Neural progenitor cell (in vitro differentiated cells): ENCODE measurements at regions not wholly inside any gene's neighbourhood (a gene's known extent, or its start where the extent isn't known, plus 50 kb on each side); places are given as distances from the start of the nearest gene placed in this dataset.
A peak's percentile ranks its signal among the peaks of the same experiment; 100 is the strongest.

ENCODE experiments used
- DNase-seq: peaks from one replicate; pipeline ENCODE4 v3.0.0-alpha.2; 2016; ENCODE audit warnings: low spot score
- H2AFZ ChIP-seq: fragments of 200-600 bp; sonication (generic); replicated peaks from 2 replicates; pipeline ENCODE4 v1.6.1; 2016; ENCODE audit warnings: antibody characterized with exemption
- H3F3A ChIP-seq: fragments of 200-600 bp; sonication (generic); 2 replicates; pipeline ENCODE4 v1.6.1; 2016; ENCODE audit warnings: antibody characterized with exemption, low read depth
- H3K27ac ChIP-seq: fragments of 200-600 bp; sonication (generic); 2 replicates; pipeline ENCODE4 v1.5.1; 2016; ENCODE audit warnings: mild to moderate bottlenecking
- H3K27me3 ChIP-seq: fragments of 200-600 bp; sonication (generic); 2 replicates; pipeline ENCODE4 v1.6.1; 2016; ENCODE audit warnings: mild to moderate bottlenecking, moderate library complexity
- H3K36me3 ChIP-seq: fragments of 200-600 bp; sonication (generic); 2 replicates; pipeline ENCODE4 v1.5.1; 2016
- H3K4me1 ChIP-seq: fragments of 200-600 bp; sonication (generic); 2 replicates; pipeline ENCODE4 v1.6.1; 2016; ENCODE audit warnings: mixed run types
- H3K4me2 ChIP-seq: fragments of 200-600 bp; sonication (generic); 2 replicates; pipeline ENCODE4 v1.6.1; 2016
- H3K4me3 ChIP-seq: fragments of 200-600 bp; sonication (generic); 2 replicates; pipeline ENCODE4 v1.5.1; 2016
- H3K79me2 ChIP-seq: fragments of 200-600 bp; sonication (generic); 2 replicates; pipeline ENCODE4 v1.6.1; 2016; ENCODE audit warnings: low read depth
- H3K9ac ChIP-seq: fragments of 200-600 bp; sonication (generic); 2 replicates; pipeline ENCODE4 v1.6.1; 2016
- H3K9me3 ChIP-seq: fragments of 200-600 bp; sonication (generic); 2 replicates; pipeline ENCODE4 v1.5.1; 2016; ENCODE audit warnings: low read depth
- H4K20me1 ChIP-seq: fragments of 200-600 bp; sonication (generic); 2 replicates; pipeline ENCODE4 v1.6.1; 2016; ENCODE audit warnings: low read depth
- H3K27ac Mint-ChIP-seq: 3 replicates; pipeline ENCODE4 v1.8.0; 2021; ENCODE audit warnings: mixed read lengths
- H3K27me3 Mint-ChIP-seq: 2 replicates; pipeline ENCODE4 v1.8.0; 2022; ENCODE audit warnings: low read depth, mild to moderate bottlenecking, inconsistent platforms, moderate library complexity, mixed read lengths; ENCODE audit not compliant: insufficient read depth
- H3K36me3 Mint-ChIP-seq: 3 replicates; pipeline ENCODE4 v1.8.0; 2021; ENCODE audit warnings: mixed read lengths
- H3K4me1 Mint-ChIP-seq: 3 replicates; pipeline ENCODE4 v1.8.0; 2021; ENCODE audit warnings: mixed read lengths
- H3K4me3 Mint-ChIP-seq: 3 replicates; pipeline ENCODE4 v1.8.0; 2021; ENCODE audit warnings: mild to moderate bottlenecking, moderate library complexity, mixed read lengths
- H3K9me3 Mint-ChIP-seq: 3 replicates; pipeline ENCODE4 v1.8.0; 2020; ENCODE audit warnings: mixed read lengths
- CTCF ChIP-seq: fragments of 200-600 bp; sonication (generic); IDR thresholded peaks from 2 replicates; pipeline ENCODE4 v1.5.1; 2017; ENCODE audit warnings: antibody characterized with exemption, mild to moderate bottlenecking
- EZH2 ChIP-seq: fragments of 200-600 bp; sonication (generic); IDR thresholded peaks from 2 replicates; pipeline ENCODE4 v1.6.1; 2017; ENCODE audit warnings: antibody characterized with exemption, mild to moderate bottlenecking, moderate library complexity
- EZH2phosphoT487 ChIP-seq: fragments of 200-600 bp; sonication (generic); IDR thresholded peaks from 2 replicates; pipeline ENCODE4 v1.6.1; 2017; ENCODE audit warnings: antibody characterized with exemption

GRCh38 chr6:10315034-10315433 is 99.8 kb downstream of the TFAP2A start:
- Histone ChIP-seq H3K79me2 (no peaks in the 10 kb centered on the region), H3F3A (peaks cover 35% of the 10 kb centered on the region), H3K27ac (peak overlapping the region; percentile 9), H3K9ac (no peak overlapping the region), H3K4me1 (peaks cover 65% of the 10 kb centered on the region), H3K9me3 (no peaks in the 10 kb centered on the region), H3K4me3 (no peak overlapping the region), H3K36me3 (no peaks in the 10 kb centered on the region), H2AFZ (peak overlapping the region; percentile 93), H3K4me2 (peak overlapping the region; percentile 61), H4K20me1 (no peaks in the 10 kb centered on the region), H3K27me3 (no peaks in the 10 kb centered on the region)
- TF ChIP-seq CTCF (no peak), EZH2phosphoT487 (no peak), EZH2 (no peak)
- Mint-ChIP-seq H3K27me3 (peaks cover 4% of the 10 kb centered on the region), H3K4me1 (peaks cover 35% of the 10 kb centered on the region), H3K27ac (no peak overlapping the region), H3K4me3 (no peak overlapping the region), H3K9me3 (peaks cover 11% of the 10 kb centered on the region), H3K36me3 (no peaks in the 10 kb centered on the region)
- DNase-seq: peak; percentile 74

GRCh38 chr6:10314163-10314955 is 100.5 kb downstream of the TFAP2A start:
- no peak for DNase-seq
- H3K4me3 Mint-ChIP-seq: no peak overlapping the region
- no peaks in the 10 kb centered on the region for H4K20me1 ChIP-seq
- peaks cover 7% of the 10 kb centered on the region for H3K9me3 Mint-ChIP-seq
- no peaks in the 10 kb centered on the region for H3K36me3 ChIP-seq
- H3K27me3 Mint-ChIP-seq: peaks cover 4% of the 10 kb centered on the region
- H3K4me1 ChIP-seq: peaks cover 72% of the 10 kb centered on the region
- H3K36me3 Mint-ChIP-seq: no peaks in the 10 kb centered on the region
- H2AFZ ChIP-seq: peak overlapping the region; percentile 93
- H3K4me1 Mint-ChIP-seq: peaks cover 42% of the 10 kb centered on the region
- no peaks in the 10 kb centered on the region for H3K79me2 ChIP-seq
- peaks cover 42% of the 10 kb centered on the region for H3F3A ChIP-seq
- no peaks in the 10 kb centered on the region for H3K27me3 ChIP-seq
- no peak overlapping the region for H3K27ac ChIP-seq
- peak overlapping the region; percentile 61 for H3K4me2 ChIP-seq
- H3K4me3 ChIP-seq: no peak overlapping the region
- H3K9me3 ChIP-seq: no peaks in the 10 kb centered on the region
- no peak overlapping the region for H3K27ac Mint-ChIP-seq
- H3K9ac ChIP-seq: no peak overlapping the region
- TF ChIP-seq EZH2 (no peak), CTCF (no peak), EZH2phosphoT487 (no peak)

DNA sequence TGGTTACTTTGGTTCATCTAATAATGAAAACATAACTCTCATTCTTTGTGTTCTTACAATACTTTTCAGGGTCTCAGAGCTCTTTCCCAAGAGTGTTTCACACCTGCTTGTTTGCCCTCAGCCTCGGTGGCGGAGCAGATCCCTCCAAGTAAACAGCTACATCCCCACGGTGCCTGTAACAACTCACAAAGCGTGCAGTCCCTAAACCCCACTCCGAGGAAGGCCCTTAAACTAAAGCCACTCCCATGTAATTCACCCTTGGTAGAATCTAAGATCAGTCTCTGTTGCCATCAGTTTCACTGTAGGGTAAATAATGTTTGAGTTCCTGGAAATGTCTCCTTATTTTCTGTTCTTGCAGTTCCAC is 101.1 kb downstream of the TFAP2A start:
- H3K27me3 Mint-ChIP-seq: peaks cover 5% of the 10 kb centered on the region
- Histone ChIP-seq H3K36me3 (no peaks in the 10 kb centered on the region), H2AFZ (peak overlapping the region; percentile 93), H3K9me3 (no peaks in the 10 kb centered on the region), H3K27me3 (no peaks in the 10 kb centered on the region), H3K79me2 (no peaks in the 10 kb centered on the region), H3K4me1 (peaks cover 72% of the 10 kb centered on the region), H3F3A (peaks cover 44% of the 10 kb centered on the region), H4K20me1 (no peaks in the 10 kb centered on the region), H3K27ac (no peak overlapping the region), H3K9ac (no peak overlapping the region), H3K4me2 (no peak overlapping the region), H3K4me3 (no peak overlapping the region)
- H3K9me3 Mint-ChIP-seq: peaks cover 4% of the 10 kb centered on the region
- H3K4me3 Mint-ChIP-seq: no peak overlapping the region
- no peaks in the 10 kb centered on the region for H3K36me3 Mint-ChIP-seq
- H3K4me1 Mint-ChIP-seq: peaks cover 44% of the 10 kb centered on the region
- H3K27ac Mint-ChIP-seq: no peak overlapping the region
- DNase-seq: no peak
- TF ChIP-seq EZH2 (no peak), CTCF (no peak), EZH2phosphoT487 (no peak)
